Fibroblast of villous mesenchyme (primary cell): ENCODE measurements at regions not wholly inside any gene's neighbourhood (a gene's known extent, or its start where the extent isn't known, plus 50 kb on each side); places are given as distances from the start of the nearest gene placed in this dataset.

Experiments
- DNase-seq: peaks from one replicate; pipeline ENCODE4 v3.0.0-alpha.2; 2010; ENCODE audit warnings: low read depth
- H3K4me3 ChIP-seq: 2 replicates; pipeline ENCODE4 v1.5.1; 2011; ENCODE audit warnings: low read depth, mild to moderate bottlenecking, low read length
- CTCF ChIP-seq: IDR thresholded peaks from 2 replicates; pipeline ENCODE4 v1.5.1; 2012; ENCODE audit warnings: low read depth, mild to moderate bottlenecking, low read length; ENCODE audit not compliant: insufficient read depth

GRCh38 chr4:173839865-173840264 is 309.8 kb upstream of the HAND2 start:
- TF ChIP-seq CTCF = no peak
- H3K4me3 ChIP-seq = no peak overlapping the region
- no peak for DNase-seq

GRCh38 chr4:173837517-173837916 is 307.5 kb upstream of the HAND2 start:
- H3K4me3 ChIP-seq = no peak overlapping the region
- TF ChIP-seq CTCF = no peak
- DNase-seq = no peak

- no peak for TF ChIP-seq CTCF
- H3K4me3 ChIP-seq = no peak overlapping the region
- DNase-seq = peak; percentile 69
Observed at GRCh38 chr4:173835903-173836302, 305.9 kb upstream of the HAND2 start.

- DNase-seq = peak; percentile 12
- TF ChIP-seq CTCF = no peak
- no peak overlapping the region for H3K4me3 ChIP-seq
Observed at GRCh38 chr4:173834151-173834550, 304.1 kb upstream of the HAND2 start.

- DNase-seq = no peak
- no peak for TF ChIP-seq CTCF
- H3K4me3 ChIP-seq = no peak overlapping the region
Observed at GRCh38 chr4:173829565-173829964, 299.5 kb upstream of the HAND2 start.

- H3K4me3 ChIP-seq = no peak overlapping the region
- TF ChIP-seq CTCF = peak; percentile 24
- DNase-seq = peak; percentile 13
Observed at GRCh38 chr4:173827707-173828106, 297.7 kb upstream of the HAND2 start.

- peak; percentile 17 for DNase-seq
- TF ChIP-seq CTCF = no peak
- no peak overlapping the region for H3K4me3 ChIP-seq
Observed at GRCh38 chr4:173821876-173822275, 291.8 kb upstream of the HAND2 start.
